CD4-positive, alpha-beta T cell (primary cell): ENCODE measurements at regions not wholly inside any gene's neighbourhood (a gene's known extent, or its start where the extent isn't known, plus 50 kb on each side); places are given as distances from the start of the nearest gene placed in this dataset.

Experiments
- ATAC-seq: fragments of 200-7000 bp; cut with Tn5 transposase; one replicate; pipeline ENCODE4 v1.10.0; 2022; ENCODE audit warnings: mild to moderate bottlenecking; ENCODE audit not compliant: poor library complexity
- CTCF ChIA-PET: fragments of 350-600 bp; sonication (Branson Sonifier 250); formaldehyde crosslinking; loops from one replicate; lab custom pipeline; 2021; ENCODE audit warnings: antibody characterized with exemption, inconsistent platforms; lab: Charles Lee
- POLR2A ChIA-PET: fragments of 350-600 bp; sonication (Branson Sonifier 250); formaldehyde crosslinking; loops from one replicate; lab custom pipeline; 2021; ENCODE audit warnings: antibody characterized with exemption, inconsistent platforms; lab: Charles Lee
- DNase-seq, 14 experiments: peaks; one replicate each; pipeline ENCODE4 v3.0.0-alpha.2; 2013 to 2020; ENCODE audit warnings: mixed read lengths in 2 of 14
- H3K27ac ChIP-seq, 2 donors: one replicate each; pipeline versions ENCODE4 v1.5.1 to v1.7.0; 2013; ENCODE audit warnings: low read length in 2 of 2, low read depth in 1 of 2, mild to moderate bottlenecking in 1 of 2
- H3K27me3 ChIP-seq, 2 experiments: 1 replicate in 1 of 2; 2 replicates in 1 of 2; pipeline versions ENCODE4 v1.6.1 to v1.7.0; 2013; ENCODE audit warnings: low read length in 2 of 2, control low read depth in 1 of 2, mild to moderate bottlenecking in 1 of 2, moderate library complexity in 1 of 2; ENCODE audit not compliant: insufficient read depth in 2 of 2, control insufficient read depth in 1 of 2
- H3K36me3 ChIP-seq: one replicate; pipeline ENCODE4 v1.6.1; 2013; ENCODE audit warnings: low read length, control low read depth; ENCODE audit not compliant: insufficient read depth
- H3K4me1 ChIP-seq: one replicate; pipeline ENCODE4 v1.6.1; 2013; ENCODE audit warnings: low read length, control low read depth; ENCODE audit not compliant: insufficient read depth
- H3K4me3 ChIP-seq: one replicate; pipeline ENCODE4 v1.5.1; 2013; ENCODE audit warnings: mild to moderate bottlenecking, low read length, moderate library complexity
- H3K9me3 ChIP-seq, 2 experiments: 1 replicate in 1 of 2; 2 replicates in 1 of 2; pipeline versions ENCODE4 v1.6.1 to v1.7.0; 2013; ENCODE audit warnings: low read length in 2 of 2, mild to moderate bottlenecking in 2 of 2, control low read depth in 1 of 2, moderate library complexity in 1 of 2; ENCODE audit not compliant: control insufficient read depth in 1 of 2, insufficient read depth in 1 of 2
- H3K27ac Mint-ChIP-seq: one replicate; pipeline ENCODE4 v1.8.0; 2020; ENCODE audit warnings: mixed read lengths
- H3K27me3 Mint-ChIP-seq: one replicate; pipeline ENCODE4 v1.8.0; 2021; ENCODE audit warnings: mixed read lengths
- H3K36me3 Mint-ChIP-seq: one replicate; pipeline ENCODE4 v1.8.0; 2021; ENCODE audit warnings: low read depth, mixed read lengths
- H3K4me1 Mint-ChIP-seq: one replicate; pipeline ENCODE4 v1.8.0; 2021; ENCODE audit warnings: low read depth, mixed read lengths
- H3K4me3 Mint-ChIP-seq: one replicate; pipeline ENCODE4 v1.8.0; 2020; ENCODE audit warnings: mild to moderate bottlenecking, mixed read lengths
- H3K9me3 Mint-ChIP-seq: one replicate; pipeline ENCODE4 v1.8.0; 2020; ENCODE audit warnings: mixed read lengths
- intact Hi-C, 2 experiments: fragments of 100-400 bp; cut with DNase I in 1 of 2; cut with micrococcal nuclease in 1 of 2; formaldehyde crosslinking; loops; one replicate each; pipeline versions ENCODE4 v1.15.1 to v1.9.0; 2023 to 2025; cut with DNase I, micrococcal nuclease
- TF ChIP-seq, protein P1 (sequence below): fragments of 200-600 bp; IDR thresholded peaks from one replicate; pipeline ENCODE4 v1.8.0; 2022; ENCODE audit warnings: antibody characterized with exemption, mild to moderate bottlenecking

DNA sequence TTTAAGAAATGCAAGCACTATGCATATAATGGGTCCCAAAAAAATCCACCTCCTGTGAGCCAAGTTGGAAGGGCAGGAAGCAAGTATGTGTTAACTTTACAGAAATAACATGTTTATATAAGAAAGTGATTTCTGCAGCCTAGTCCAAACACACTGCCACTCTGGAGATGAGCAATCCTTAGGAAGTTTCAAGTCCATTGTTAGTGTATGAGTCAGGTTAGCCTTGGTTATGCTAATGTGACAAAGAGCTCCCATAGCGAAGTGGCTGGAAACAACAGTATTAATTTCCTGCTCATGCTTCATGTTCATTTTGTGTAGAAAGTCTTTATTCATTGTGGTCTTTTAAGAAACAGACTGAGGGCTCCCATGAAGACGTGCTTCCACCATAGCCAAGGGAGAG is 121.4 kb downstream of the TBXT start:
- intact Hi-C loops, result no loop called here
- Mint-ChIP-seq H3K27ac (no peak overlapping the region), H3K27me3 (peaks cover 7% of the 10 kb centered on the region), H3K4me3 (no peak overlapping the region), H3K9me3 (peaks cover 3% of the 10 kb centered on the region), H3K36me3 (no peaks in the 10 kb centered on the region), H3K4me1 (no peaks in the 10 kb centered on the region)
- TF ChIP-seq, protein P1, sequence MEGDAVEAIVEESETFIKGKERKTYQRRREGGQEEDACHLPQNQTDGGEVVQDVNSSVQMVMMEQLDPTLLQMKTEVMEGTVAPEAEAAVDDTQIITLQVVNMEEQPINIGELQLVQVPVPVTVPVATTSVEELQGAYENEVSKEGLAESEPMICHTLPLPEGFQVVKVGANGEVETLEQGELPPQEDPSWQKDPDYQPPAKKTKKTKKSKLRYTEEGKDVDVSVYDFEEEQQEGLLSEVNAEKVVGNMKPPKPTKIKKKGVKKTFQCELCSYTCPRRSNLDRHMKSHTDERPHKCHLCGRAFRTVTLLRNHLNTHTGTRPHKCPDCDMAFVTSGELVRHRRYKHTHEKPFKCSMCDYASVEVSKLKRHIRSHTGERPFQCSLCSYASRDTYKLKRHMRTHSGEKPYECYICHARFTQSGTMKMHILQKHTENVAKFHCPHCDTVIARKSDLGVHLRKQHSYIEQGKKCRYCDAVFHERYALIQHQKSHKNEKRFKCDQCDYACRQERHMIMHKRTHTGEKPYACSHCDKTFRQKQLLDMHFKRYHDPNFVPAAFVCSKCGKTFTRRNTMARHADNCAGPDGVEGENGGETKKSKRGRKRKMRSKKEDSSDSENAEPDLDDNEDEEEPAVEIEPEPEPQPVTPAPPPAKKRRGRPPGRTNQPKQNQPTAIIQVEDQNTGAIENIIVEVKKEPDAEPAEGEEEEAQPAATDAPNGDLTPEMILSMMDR, result no peak
- POLR2A ChIA-PET, result no interaction called here
- Histone ChIP-seq H3K36me3 (no peaks in the 10 kb centered on the region), H3K4me3 (no peak overlapping the region), H3K4me1 (no peaks in the 10 kb centered on the region), H3K27me3 (peaks cover 0 to 2% of the 10 kb centered on the region in 2 experiments), H3K27ac (no peak overlapping the region), H3K9me3 (no peaks in the 10 kb centered on the region)
- ATAC-seq (no peak), DNase-seq (no peak)
- CTCF ChIA-PET, result no interaction called here

DNA sequence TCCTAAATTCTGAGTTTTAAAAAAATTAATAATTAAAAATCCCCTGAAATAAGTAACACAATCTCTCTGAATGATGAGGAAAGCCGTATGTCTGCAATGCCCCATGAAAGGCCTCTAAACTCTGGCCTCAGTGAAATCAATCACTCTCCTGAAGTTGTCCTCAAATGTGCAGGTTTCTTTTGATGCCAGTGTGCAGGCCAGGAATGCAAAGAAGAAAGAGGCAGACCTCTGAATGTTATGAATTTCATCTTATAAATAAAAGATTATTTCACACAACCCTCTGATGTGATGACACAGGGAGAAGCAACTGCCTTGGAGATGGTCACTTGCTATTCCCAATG is 121.8 kb downstream of the TBXT start:
- ChIA-PET CTCF (no interaction called here), POLR2A (no interaction called here)
- H3K27ac ChIP-seq, result no peak overlapping the region
- H3K4me3 Mint-ChIP-seq, result no peak overlapping the region
- H3K4me1 Mint-ChIP-seq, result no peaks in the 10 kb centered on the region
- H3K27me3 Mint-ChIP-seq, result peaks cover 7% of the 10 kb centered on the region
- H3K27me3 ChIP-seq, result peaks cover 0 to 2% of the 10 kb centered on the region in 2 experiments
- DNase-seq (no peak), ATAC-seq (no peak)
- H3K4me1 ChIP-seq, result no peaks in the 10 kb centered on the region
- H3K4me3 ChIP-seq, result no peak overlapping the region
- H3K9me3 ChIP-seq, result no peaks in the 10 kb centered on the region
- intact Hi-C loops, result no loop called here
- TF ChIP-seq, protein P1, result no peak
- H3K36me3 ChIP-seq, result no peaks in the 10 kb centered on the region
- H3K9me3 Mint-ChIP-seq, result peaks cover 3% of the 10 kb centered on the region
- H3K27ac Mint-ChIP-seq, result no peak overlapping the region
- no peaks in the 10 kb centered on the region for H3K36me3 Mint-ChIP-seq

DNA sequence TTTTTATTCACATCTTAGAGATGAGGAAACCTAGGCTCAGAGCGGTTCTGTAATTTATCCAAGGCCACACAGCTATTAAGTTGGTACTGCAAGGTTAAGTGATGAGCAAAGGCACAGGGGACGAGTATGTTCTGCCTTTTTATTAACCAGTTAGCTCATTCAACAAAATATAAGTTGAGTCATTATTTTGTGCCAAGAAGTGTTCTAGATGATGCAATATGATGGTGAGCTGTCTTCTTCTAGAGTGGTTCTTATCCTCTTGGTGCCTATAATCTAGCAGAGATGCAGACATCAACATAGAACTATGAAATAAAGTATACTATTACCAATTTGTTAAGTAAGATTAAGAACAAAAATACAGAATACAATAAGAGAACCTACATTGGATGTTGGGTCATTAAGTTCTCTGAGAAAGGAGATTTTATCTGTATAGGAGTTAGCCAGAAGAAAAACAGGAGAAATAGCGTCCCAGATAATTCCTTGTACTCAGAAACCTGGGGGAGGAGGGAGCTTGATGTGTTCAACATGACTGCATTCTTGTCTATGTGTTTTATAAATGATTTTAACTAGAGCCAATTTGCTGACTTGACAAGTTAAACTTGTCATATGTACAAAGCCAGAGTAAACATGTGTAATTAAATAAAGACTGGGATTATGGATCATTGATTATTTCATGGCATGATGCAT is 122.3 kb downstream of the TBXT start:
- ATAC-seq, result no peak
- H3K4me1 ChIP-seq, result no peaks in the 10 kb centered on the region
- Mint-ChIP-seq H3K9me3 (no peaks in the 10 kb centered on the region), H3K27me3 (peaks cover 7% of the 10 kb centered on the region), H3K27ac (no peak overlapping the region), H3K4me1 (no peaks in the 10 kb centered on the region), H3K36me3 (no peaks in the 10 kb centered on the region), H3K4me3 (no peak overlapping the region)
- H3K27ac ChIP-seq, result no peak overlapping the region
- intact Hi-C loops, result no loop called here
- TF ChIP-seq, protein P1, result no peak
- peaks cover 0 to 2% of the 10 kb centered on the region in 2 experiments for H3K27me3 ChIP-seq
- H3K9me3 ChIP-seq, result no peaks in the 10 kb centered on the region
- POLR2A ChIA-PET, result no interaction called here
- CTCF ChIA-PET, result no interaction called here
- no peak overlapping the region for H3K4me3 ChIP-seq
- no peak for DNase-seq
- H3K36me3 ChIP-seq, result no peaks in the 10 kb centered on the region
